MCF 10A (cell line): ENCODE measurements at regions not wholly inside any gene's neighbourhood (a gene's known extent, or its start where the extent isn't known, plus 50 kb on each side); places are given as distances from the start of the nearest gene placed in this dataset.

Experiments used
- BruUV-seq: library from RNA; stranded (reverse); fragments of 400-500 nt; replicated peaks from 2 replicates; lab custom pipeline; 2021; lab: Mats Ljungman, UMichigan
- CTCF ChIA-PET: fragments of 300-600 bp; sonication (Branson Sonifier 250); formaldehyde crosslinking; extraction: SDS; loops from one replicate; lab custom pipeline; 2021; ENCODE audit warnings: antibody characterized with exemption, inconsistent platforms; lab: Yijun Ruan, JAX
- POLR2A ChIA-PET: fragments of 300-600, 350-650 bp; sonication (Branson Sonifier 250); formaldehyde crosslinking; extraction: SDS; loops from one replicate; lab custom pipeline; 2020; ENCODE audit warnings: antibody characterized with exemption, inconsistent platforms; lab: Yijun Ruan, JAX
- DNase-seq: peaks from one replicate; pipeline ENCODE4 v3.0.0-alpha.2; 2018; ENCODE audit not compliant: unreplicated experiment
- H3K27ac Mint-ChIP-seq: one replicate; pipeline ENCODE4 v1.8.0; 2022; ENCODE audit warnings: mild to moderate bottlenecking, low read depth, mixed read lengths; ENCODE audit not compliant: unreplicated experiment
- H3K27me3 Mint-ChIP-seq: one replicate; pipeline ENCODE4 v1.8.0; 2022; ENCODE audit warnings: mixed read lengths; ENCODE audit not compliant: insufficient read depth, unreplicated experiment
- H3K36me3 Mint-ChIP-seq: one replicate; pipeline ENCODE4 v1.8.0; 2022; ENCODE audit warnings: mild to moderate bottlenecking, moderate library complexity, mixed read lengths; ENCODE audit not compliant: insufficient read depth, unreplicated experiment
- H3K4me1 Mint-ChIP-seq: one replicate; pipeline ENCODE4 v1.8.0; 2022; ENCODE audit warnings: mixed read lengths; ENCODE audit not compliant: insufficient read depth, unreplicated experiment
- H3K4me3 Mint-ChIP-seq: one replicate; pipeline ENCODE4 v1.8.0; 2022; ENCODE audit warnings: mild to moderate bottlenecking, moderate library complexity, mixed read lengths; ENCODE audit not compliant: unreplicated experiment
- H3K9me3 Mint-ChIP-seq: one replicate; pipeline ENCODE4 v1.8.0; 2022; ENCODE audit warnings: mixed read lengths; ENCODE audit not compliant: unreplicated experiment
- intact Hi-C: fragments of 100-400 bp; cut with micrococcal nuclease; formaldehyde crosslinking; loops from 2 replicates; pipeline ENCODE4 v1.14.1; 2022
- TF ChIP-seq, protein P1 (sequence below): fragments of 200-600 bp; IDR thresholded peaks from one replicate; pipeline ENCODE4 v1.8.0; 2022; ENCODE audit warnings: antibody characterized with exemption, mild to moderate bottlenecking; ENCODE audit not compliant: unreplicated experiment

DNA sequence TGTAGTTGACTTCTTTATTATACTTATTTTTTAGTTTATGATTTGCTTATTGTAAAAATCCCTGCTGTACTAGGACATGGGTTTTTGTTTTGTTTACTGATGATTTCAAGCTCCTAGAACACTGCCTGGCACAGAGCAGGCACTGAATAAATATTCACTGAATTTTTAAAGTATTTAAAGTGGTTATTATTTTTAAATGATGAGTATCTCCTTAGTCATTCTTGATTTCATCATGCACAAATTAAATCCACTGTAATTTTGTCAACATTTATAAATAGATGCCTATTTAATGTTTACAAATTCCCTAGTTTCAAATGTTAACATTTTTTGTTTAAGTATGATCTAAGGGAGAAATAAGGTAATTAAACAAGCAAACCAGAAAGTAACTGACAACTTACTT, 367.9 kb upstream of the SLIT2 start:
- BruUV-seq = no TSS peak

DNA sequence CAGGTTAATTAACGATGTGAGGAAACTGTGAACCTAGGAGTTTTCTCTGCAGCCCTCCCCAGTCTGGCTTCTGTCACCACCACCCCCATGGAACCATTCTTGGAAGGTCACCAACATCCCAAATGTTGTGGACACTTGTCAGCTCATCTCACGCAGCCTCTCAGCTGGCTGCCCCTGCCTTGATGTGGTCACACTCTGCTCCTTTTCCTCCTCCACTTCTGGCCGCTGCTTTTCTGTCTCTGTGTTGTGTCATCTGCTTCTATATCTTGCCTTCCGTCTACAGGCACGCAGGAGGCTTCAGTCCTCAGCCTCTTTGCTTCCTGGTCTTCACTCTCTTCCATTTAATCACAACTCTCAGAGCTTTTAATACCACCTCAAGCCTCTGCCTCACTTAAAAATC, 371.5 kb upstream of the SLIT2 start:
- no peaks in the 10 kb centered on the region for H3K4me1 Mint-ChIP-seq

More for the DNA sequence above, 367.9 kb upstream of the SLIT2 start:
- H3K27ac Mint-ChIP-seq = no peak overlapping the region
- no peak overlapping the region for H3K4me3 Mint-ChIP-seq
- no peaks in the 10 kb centered on the region for H3K4me1 Mint-ChIP-seq
- ChIA-PET POLR2A (no interaction called here), CTCF (no interaction called here)
- H3K36me3 Mint-ChIP-seq = no peaks in the 10 kb centered on the region
- peak; percentile 4 for DNase-seq
- TF ChIP-seq, protein P1, sequence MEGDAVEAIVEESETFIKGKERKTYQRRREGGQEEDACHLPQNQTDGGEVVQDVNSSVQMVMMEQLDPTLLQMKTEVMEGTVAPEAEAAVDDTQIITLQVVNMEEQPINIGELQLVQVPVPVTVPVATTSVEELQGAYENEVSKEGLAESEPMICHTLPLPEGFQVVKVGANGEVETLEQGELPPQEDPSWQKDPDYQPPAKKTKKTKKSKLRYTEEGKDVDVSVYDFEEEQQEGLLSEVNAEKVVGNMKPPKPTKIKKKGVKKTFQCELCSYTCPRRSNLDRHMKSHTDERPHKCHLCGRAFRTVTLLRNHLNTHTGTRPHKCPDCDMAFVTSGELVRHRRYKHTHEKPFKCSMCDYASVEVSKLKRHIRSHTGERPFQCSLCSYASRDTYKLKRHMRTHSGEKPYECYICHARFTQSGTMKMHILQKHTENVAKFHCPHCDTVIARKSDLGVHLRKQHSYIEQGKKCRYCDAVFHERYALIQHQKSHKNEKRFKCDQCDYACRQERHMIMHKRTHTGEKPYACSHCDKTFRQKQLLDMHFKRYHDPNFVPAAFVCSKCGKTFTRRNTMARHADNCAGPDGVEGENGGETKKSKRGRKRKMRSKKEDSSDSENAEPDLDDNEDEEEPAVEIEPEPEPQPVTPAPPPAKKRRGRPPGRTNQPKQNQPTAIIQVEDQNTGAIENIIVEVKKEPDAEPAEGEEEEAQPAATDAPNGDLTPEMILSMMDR = no peak
- no peaks in the 10 kb centered on the region for H3K9me3 Mint-ChIP-seq
- H3K27me3 Mint-ChIP-seq = no peaks in the 10 kb centered on the region
- intact Hi-C loops = no loop called here

DNA sequence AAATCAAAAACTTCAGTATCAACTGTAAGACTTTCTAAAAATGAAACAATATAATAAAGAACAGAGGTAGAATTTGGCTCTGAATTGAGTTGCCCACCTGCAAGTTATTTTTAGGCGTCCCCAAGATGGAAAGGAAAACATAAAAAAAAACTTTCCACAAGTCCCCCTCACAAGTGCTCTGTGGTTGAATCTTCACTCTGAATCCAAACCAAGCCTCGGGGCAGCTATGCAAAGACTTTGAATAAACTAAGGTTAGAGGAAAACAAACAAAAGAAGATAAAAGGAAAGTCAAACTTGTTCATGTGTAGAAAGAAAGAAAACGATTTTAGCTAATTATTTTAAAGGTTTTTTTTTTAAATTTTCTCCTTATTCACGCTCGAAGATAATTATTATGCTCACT, 372.4 kb upstream of the SLIT2 start:
- TF ChIP-seq, protein P1 = no peak
- CTCF ChIA-PET = interaction anchor here (0.7 kb wide), 1 partner anchor 339 kb away, joined by 3 read pairs; no protein-coding TSS in a partner anchor
- Mint-ChIP-seq H3K27me3 (no peaks in the 10 kb centered on the region), H3K4me1 (no peaks in the 10 kb centered on the region), H3K36me3 (no peaks in the 10 kb centered on the region), H3K9me3 (no peaks in the 10 kb centered on the region), H3K27ac (no peak overlapping the region), H3K4me3 (no peak overlapping the region)
- BruUV-seq = no TSS peak
- intact Hi-C loops = no loop called here
- POLR2A ChIA-PET = no interaction called here
- no peak for DNase-seq

More for the DNA sequence above, 371.5 kb upstream of the SLIT2 start:
- BruUV-seq = no TSS peak
- Mint-ChIP-seq H3K4me3 (no peak overlapping the region), H3K9me3 (no peaks in the 10 kb centered on the region), H3K36me3 (no peaks in the 10 kb centered on the region), H3K27me3 (no peaks in the 10 kb centered on the region), H3K27ac (no peak overlapping the region)
- intact Hi-C loops = no loop called here
- no peak for DNase-seq
- CTCF ChIA-PET = no interaction called here
- TF ChIP-seq, protein P1 = no peak
- POLR2A ChIA-PET = no interaction called here

DNA sequence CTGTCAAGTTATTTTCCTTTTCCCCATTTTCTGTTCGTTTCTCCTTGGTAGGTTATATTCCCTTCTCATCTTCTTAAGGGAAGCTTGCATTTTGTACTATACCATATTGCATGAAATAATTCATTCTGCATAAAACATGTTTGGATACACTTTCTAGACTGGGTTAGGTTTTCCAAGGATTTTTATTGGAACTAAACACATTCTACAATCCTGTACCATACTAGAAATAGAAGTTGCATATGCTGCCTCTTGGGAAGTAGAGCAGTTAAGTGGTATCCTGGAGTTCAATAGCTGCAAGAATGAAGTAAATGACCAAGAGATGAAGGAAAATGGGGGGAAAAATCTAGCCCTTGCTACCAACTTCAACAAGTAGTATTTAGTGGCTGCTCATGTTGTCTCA, 393.7 kb upstream of the SLIT2 start:
- H3K4me1 Mint-ChIP-seq = no peaks in the 10 kb centered on the region
- H3K27me3 Mint-ChIP-seq = no peaks in the 10 kb centered on the region
- H3K27ac Mint-ChIP-seq = no peak overlapping the region
- intact Hi-C loops = loop anchor here (10.0 kb wide), 1 partner anchor 633 kb away; no protein-coding TSS in a partner anchor
- peaks cover 8% of the 10 kb centered on the region for H3K9me3 Mint-ChIP-seq
- DNase-seq = no peak
- no peak overlapping the region for H3K4me3 Mint-ChIP-seq
- CTCF ChIA-PET = interaction anchor here (1.2 kb wide), 1 partner anchor 38 kb away, joined by 3 read pairs; no protein-coding TSS in a partner anchor
- TF ChIP-seq, protein P1 = no peak
- BruUV-seq = no TSS peak
- POLR2A ChIA-PET = interaction anchor here (0.7 kb wide), 1 partner anchor 12 kb away, joined by 3 read pairs; no protein-coding TSS in a partner anchor
- H3K36me3 Mint-ChIP-seq = no peaks in the 10 kb centered on the region
